SK-N-SH (cell line): ENCODE measurements at regions not wholly inside any gene's neighbourhood (a gene's known extent, or its start where the extent isn't known, plus 50 kb on each side); places are given as distances from the start of the nearest gene placed in this dataset.

Experiments used
- CTCF ChIA-PET: fragments of 300-600, 350-600 bp; formaldehyde crosslinking; extraction: SDS; loops from one replicate; lab custom pipeline; 2021; lab: Yijun Ruan, JAX
- POLR2A ChIA-PET: fragments of 350-600 bp; sonication (Branson Sonifier 250); formaldehyde crosslinking; extraction: SDS; loops from one replicate; lab custom pipeline; 2020; ENCODE audit warnings: antibody characterized with exemption, inconsistent platforms; lab: Yijun Ruan, JAX
- DNase-seq: peaks from one replicate; pipeline ENCODE4 v3.0.0; 2012
- H2AFZ ChIP-seq: fragments of 200-600 bp; sonication (generic); 2 replicates; pipeline ENCODE4 v1.8.1; 2016; ENCODE audit warnings: antibody characterized with exemption, mild to moderate bottlenecking, low read depth
- H3F3A ChIP-seq: fragments of 200-600 bp; sonication (generic); replicated peaks from 2 replicates; pipeline ENCODE3; 2016; ENCODE audit warnings: antibody characterized with exemption, mild to moderate bottlenecking; ENCODE audit not compliant: insufficient read depth
- H3K27ac ChIP-seq, 2 experiments: fragments of 200-500 bp in 1 of 2; fragments of 200-600 bp in 1 of 2; sonication (Bioruptor generic) in 1 of 2; sonication (generic), shearing (Covaris generic) in 1 of 2; 2 replicates each; pipeline versions ENCODE4 v1.5.1 to v1.6.1; 2014 to 2016; ENCODE audit warnings: low read depth in 2 of 2, inconsistent platforms in 1 of 2, low read length in 1 of 2, mild to moderate bottlenecking in 1 of 2, mixed read lengths in 1 of 2
- H3K27me3 ChIP-seq: fragments of 200-600 bp; sonication (generic), shearing (Covaris generic); 2 replicates; pipeline ENCODE4 v1.6.1; 2016; ENCODE audit warnings: mixed run types; ENCODE audit not compliant: insufficient read depth
- H3K36me3 ChIP-seq, 2 experiments: fragments of 200-500 bp in 1 of 2; fragments of 200-600 bp in 1 of 2; sonication (Bioruptor generic) in 1 of 2; sonication (generic) in 1 of 2; replicated peaks in 1 of 2; 2 replicates each; pipeline versions ENCODE3 to v1.5.1; 2014 to 2016; ENCODE audit warnings: low read length in 1 of 2, mild to moderate bottlenecking in 1 of 2; ENCODE audit not compliant: insufficient read depth in 2 of 2, control insufficient read depth in 1 of 2
- H3K4me1 ChIP-seq, 2 experiments: fragments of 200-500 bp in 1 of 2; fragments of 200-600 bp in 1 of 2; sonication (Bioruptor generic) in 1 of 2; sonication (generic), shearing (Covaris generic) in 1 of 2; 2 replicates each; pipeline versions ENCODE4 v1.5.1 to v1.6.1; 2014 to 2016; ENCODE audit warnings: low read depth in 1 of 2, low read length in 1 of 2, mixed run types in 1 of 2; ENCODE audit not compliant: insufficient read depth in 2 of 2, control insufficient read depth in 1 of 2
- H3K4me2 ChIP-seq: fragments of 200-600 bp; sonication (generic), shearing (Covaris generic); 2 replicates; pipeline ENCODE4 v1.6.1; 2017; ENCODE audit warnings: mixed run types
- H3K4me3 ChIP-seq, 2 experiments: fragments of 200-500 bp in 1 of 2; fragments of 200-600 bp in 1 of 2; sonication (Bioruptor generic) in 1 of 2; sonication (generic), shearing (Covaris generic) in 1 of 2; 2 replicates each; pipeline versions ENCODE4 v1.5.1 to v1.8.1; 2014 to 2016; ENCODE audit warnings: low read depth in 2 of 2, inconsistent platforms in 1 of 2, low read length in 1 of 2, mild to moderate bottlenecking in 1 of 2, mixed read lengths in 1 of 2, moderate library complexity in 1 of 2
- H3K79me2 ChIP-seq: fragments of 200-600 bp; sonication (generic); 2 replicates; pipeline ENCODE4 v1.8.1; 2017; ENCODE audit warnings: mild to moderate bottlenecking; ENCODE audit not compliant: insufficient read depth
- H3K9ac ChIP-seq: fragments of 200-600 bp; sonication (generic); 2 replicates; pipeline ENCODE4 v1.6.1; 2017; ENCODE audit warnings: mixed run types
- H3K9me2 ChIP-seq: fragments of 200-600 bp; sonication (generic); 2 replicates; pipeline ENCODE4 v1.6.1; 2017; ENCODE audit warnings: mixed run types
- H3K9me3 ChIP-seq: fragments of 200-600 bp; sonication (generic); 2 replicates; pipeline ENCODE4 v1.6.1; 2017; ENCODE audit warnings: mixed run types, mild to moderate bottlenecking, moderate library complexity
- H4K20me1 ChIP-seq: fragments of 200-600 bp; sonication (generic); 2 replicates; pipeline ENCODE4 v1.6.1; 2017; ENCODE audit warnings: mild to moderate bottlenecking, mixed run types; ENCODE audit not compliant: insufficient read depth
- CTCF ChIP-seq: fragments of 200-600 bp; sonication (generic); IDR thresholded peaks from 2 replicates; pipeline ENCODE4 v1.6.1; 2017; ENCODE audit warnings: antibody characterized with exemption, mild to moderate bottlenecking, moderate library complexity
- FOXM1 ChIP-seq: IDR thresholded peaks from 2 replicates; pipeline ENCODE4 v1.4.0; 2012; ENCODE audit warnings: low read depth, mild to moderate bottlenecking
- MAX ChIP-seq: IDR thresholded peaks from 2 replicates; pipeline ENCODE4 v1.4.0; 2012; ENCODE audit warnings: low read depth
- MEF2A ChIP-seq: IDR thresholded peaks from 2 replicates; pipeline ENCODE4 v1.4.0; 2012; ENCODE audit warnings: low read depth, borderline replicate concordance
- MXI1 ChIP-seq: IDR thresholded peaks from 2 replicates; pipeline ENCODE4 v1.6.1; 2012; ENCODE audit warnings: mild to moderate bottlenecking, low read depth, low read length, improper control_type of control experiment
- NRF1 ChIP-seq: IDR thresholded peaks from 2 replicates; pipeline ENCODE4 v1.6.1; 2012; ENCODE audit warnings: low read depth, mild to moderate bottlenecking, low read length
- SMC3 ChIP-seq: IDR thresholded peaks from 2 replicates; pipeline ENCODE4 v1.6.1; 2012; ENCODE audit warnings: low read depth, low read length, improper control_type of control experiment
- TCF12 ChIP-seq: IDR thresholded peaks from 2 replicates; pipeline ENCODE4 v1.4.0; 2012
- USF2 ChIP-seq: fragments of 150-350 bp; IDR thresholded peaks from 2 replicates; pipeline ENCODE4 v1.6.1; 2017; ENCODE audit warnings: antibody characterized with exemption, low read length, low read depth, borderline replicate concordance
- YY1 ChIP-seq: IDR thresholded peaks from 2 replicates; pipeline ENCODE4 v1.4.0; 2012; ENCODE audit warnings: low read depth, mild to moderate bottlenecking
- ZBTB33 ChIP-seq: IDR thresholded peaks from 2 replicates; pipeline ENCODE4 v1.4.0; 2012; ENCODE audit warnings: low read depth, borderline replicate concordance
- WGBS: methylation state at CpG from one replicate; pipeline ENCODE4 v1.1.6; 2017; ENCODE audit warnings: low lambda C conversion rate; 5-methylcytosine and 5-hydroxymethylcytosine counted together

GRCh38 chr22:47439643-47440265 lies 677.3 kb downstream of the TBC1D22A start (continued):
- TF ChIP-seq MXI1 (no peak), TCF12 (no peak)
- TF ChIP-seq, all 33 proteins: peak for 0

- Histone ChIP-seq H3K27me3 (no peaks in the 10 kb centered on the region), H3K9ac (no peak overlapping the region), H3K79me2 (no peaks in the 10 kb centered on the region), H3K27ac (no peak overlapping the region), H3K4me1 (no peaks in the 10 kb centered on the region), H3F3A (no peaks in the 10 kb centered on the region), H3K9me2 (no peaks in the 10 kb centered on the region), H3K4me2 (no peak overlapping the region), H3K36me3 (no peaks in the 10 kb centered on the region), H3K9me3 (no peaks in the 10 kb centered on the region), H2AFZ (no peak overlapping the region), H3K4me3 (no peak overlapping the region), H4K20me1 (no peaks in the 10 kb centered on the region)
- no peak for DNase-seq
- ChIA-PET POLR2A (no interaction called here), CTCF (no interaction called here)
- no peak for TF ChIP-seq SMC3
- TF ChIP-seq ZBTB33 = no peak
- no peak for TF ChIP-seq MEF2A
- no peak for TF ChIP-seq MXI1
- TF ChIP-seq YY1 = no peak
- no peak for TF ChIP-seq NRF1
- TF ChIP-seq CTCF = no peak
- TF ChIP-seq MAX = no peak
- TF ChIP-seq USF2 = no peak
- no peak for TF ChIP-seq FOXM1
- WGBS = 6% methylated on average over 3 of the region's 3 CpGs
Observed at GRCh38 chr22:47437636-47438035, 675.2 kb downstream of the TBC1D22A start.
